Gastroesophageal sphincter (tissue), 3 donors: ENCODE measurements at regions not wholly inside any gene's neighbourhood (a gene's known extent, or its start where the extent isn't known, plus 50 kb on each side); places are given as distances from the start of the nearest gene placed in this dataset.

Experiments used
- EP300 ChIP-seq: sonication (generic); formaldehyde crosslinking; IDR thresholded peaks from one replicate; pipeline ENCODE4 v1.6.1; 2017; ENCODE audit warnings: antibody characterized with exemption, mild to moderate bottlenecking
- POLR2A ChIP-seq, 2 donors: fragments of 450-650 bp; IDR thresholded peaks; one replicate each; pipeline ENCODE4 v1.6.1; 2017; ENCODE audit warnings: antibody characterized with exemption in 2 of 2, mild to moderate bottlenecking in 2 of 2, moderate library complexity in 1 of 2
- POLR2AphosphoS5 ChIP-seq: sonication (generic); formaldehyde crosslinking; IDR thresholded peaks from one replicate; pipeline ENCODE4 v1.6.1; 2017; ENCODE audit warnings: antibody characterized with exemption
- TF ChIP-seq, protein P1 (sequence below), 4 experiments: fragments of 200-600 bp in 2 of 4; fragments of 450-650 bp in 2 of 4; sonication (generic) in 1 of 4; IDR thresholded peaks; one replicate each; pipeline ENCODE4 v1.5.1; 2017 to 2019; ENCODE audit warnings: antibody characterized with exemption in 4 of 4, mild to moderate bottlenecking in 2 of 4, moderate library complexity in 2 of 4

GRCh38 chr14:21735639-21736307 is 62.2 kb upstream of the OR4E1 start:
- TF ChIP-seq POLR2A (IDR thresholded peaks at IDR 0.05) (no peak), EP300 (no peak), POLR2AphosphoS5 (no peak)
- TF ChIP-seq, protein P1, sequence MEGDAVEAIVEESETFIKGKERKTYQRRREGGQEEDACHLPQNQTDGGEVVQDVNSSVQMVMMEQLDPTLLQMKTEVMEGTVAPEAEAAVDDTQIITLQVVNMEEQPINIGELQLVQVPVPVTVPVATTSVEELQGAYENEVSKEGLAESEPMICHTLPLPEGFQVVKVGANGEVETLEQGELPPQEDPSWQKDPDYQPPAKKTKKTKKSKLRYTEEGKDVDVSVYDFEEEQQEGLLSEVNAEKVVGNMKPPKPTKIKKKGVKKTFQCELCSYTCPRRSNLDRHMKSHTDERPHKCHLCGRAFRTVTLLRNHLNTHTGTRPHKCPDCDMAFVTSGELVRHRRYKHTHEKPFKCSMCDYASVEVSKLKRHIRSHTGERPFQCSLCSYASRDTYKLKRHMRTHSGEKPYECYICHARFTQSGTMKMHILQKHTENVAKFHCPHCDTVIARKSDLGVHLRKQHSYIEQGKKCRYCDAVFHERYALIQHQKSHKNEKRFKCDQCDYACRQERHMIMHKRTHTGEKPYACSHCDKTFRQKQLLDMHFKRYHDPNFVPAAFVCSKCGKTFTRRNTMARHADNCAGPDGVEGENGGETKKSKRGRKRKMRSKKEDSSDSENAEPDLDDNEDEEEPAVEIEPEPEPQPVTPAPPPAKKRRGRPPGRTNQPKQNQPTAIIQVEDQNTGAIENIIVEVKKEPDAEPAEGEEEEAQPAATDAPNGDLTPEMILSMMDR (IDR thresholded peaks at IDR 0.05), result no peak
